GM18499 (cell line): ENCODE measurements at regions not wholly inside any gene's neighbourhood (a gene's known extent, or its start where the extent isn't known, plus 50 kb on each side); places are given as distances from the start of the nearest gene placed in this dataset.
"Not testable (repeated sequence)": the region's sequence is repeated elsewhere in the genome, so short reads cannot be mapped to it uniquely, and the experiment has no call there.

Source experiments
- ATAC-seq: cut with Tn5 transposase; IDR thresholded peaks from one replicate; pipeline ENCODE4 v1.9.1; 2021; ENCODE audit warnings: moderate number of reproducible peaks; ENCODE audit not compliant: insufficient read depth, unreplicated experiment

GRCh38 chr2:111250448-111251030 lies 129.8 kb downstream of the BCL2L11 start:
- ATAC-seq: no peak

- no peak for ATAC-seq
Measured at GRCh38 chr2:111251711-111252110, 131.0 kb downstream of the BCL2L11 start.

GRCh38 chr2:111252436-111252835 lies 131.7 kb downstream of the BCL2L11 start:
- ATAC-seq: no peak

- not testable (repeated sequence) for ATAC-seq
Measured at GRCh38 chr2:111254916-111255315, 134.2 kb downstream of the BCL2L11 start.

- not testable (repeated sequence) for ATAC-seq
Measured at GRCh38 chr2:111256628-111257027, 135.9 kb downstream of the BCL2L11 start.

- ATAC-seq: not testable (repeated sequence)
Measured at GRCh38 chr2:111257607-111258006, 136.9 kb downstream of the BCL2L11 start.

GRCh38 chr2:111258318-111258717 lies 137.6 kb downstream of the BCL2L11 start:
- not testable (repeated sequence) for ATAC-seq

- ATAC-seq: not testable (repeated sequence)
Measured at GRCh38 chr2:111262627-111263379, 142.1 kb downstream of the BCL2L11 start.

- not testable (repeated sequence) for ATAC-seq
Measured at GRCh38 chr2:111263380-111264017, 142.8 kb downstream of the BCL2L11 start.

- ATAC-seq: not testable (repeated sequence)
Measured at GRCh38 chr2:111264956-111265355, 144.2 kb downstream of the BCL2L11 start.

- ATAC-seq: not testable (repeated sequence)
Measured at GRCh38 chr2:111266556-111266955, 145.8 kb downstream of the BCL2L11 start.

- not testable (repeated sequence) for ATAC-seq
Measured at GRCh38 chr2:111267038-111267437, 146.3 kb downstream of the BCL2L11 start.

GRCh38 chr2:111269761-111270323 lies 149.1 kb downstream of the BCL2L11 start:
- not testable (repeated sequence) for ATAC-seq

GRCh38 chr2:111270569-111270968 lies 149.9 kb downstream of the BCL2L11 start:
- not testable (repeated sequence) for ATAC-seq

- ATAC-seq: not testable (repeated sequence)
Measured at GRCh38 chr2:111271647-111272304, 151.1 kb downstream of the BCL2L11 start.

- ATAC-seq: not testable (repeated sequence)
Measured at GRCh38 chr2:111273007-111273406, 152.3 kb downstream of the BCL2L11 start.

- ATAC-seq: not testable (repeated sequence)
Measured at GRCh38 chr2:111275047-111275853, 154.5 kb downstream of the BCL2L11 start.

GRCh38 chr2:111275854-111276171 lies 155.1 kb downstream of the BCL2L11 start:
- ATAC-seq: not testable (repeated sequence)

- not testable (repeated sequence) for ATAC-seq
Measured at GRCh38 chr2:111278133-111278532, 157.4 kb downstream of the BCL2L11 start.
